K562 (cell line): ENCODE measurements at regions not wholly inside any gene's neighbourhood (a gene's known extent, or its start where the extent isn't known, plus 50 kb on each side); places are given as distances from the start of the nearest gene placed in this dataset.

Experiments used
- ATAC-seq: fragments of 200-7000 bp; cut with Tn5 transposase; 3 replicates; pipeline ENCODE4 v1.9.1; 2020; ENCODE audit warnings: moderate library complexity
- BruUV-seq: library from RNA; stranded (reverse); fragments of 400-500 nt; replicated peaks from 2 replicates; lab custom pipeline; 2021; lab: Mats Ljungman, UMichigan
- CTCF ChIA-PET: fragments of 300-600 bp; formaldehyde crosslinking; extraction: SDS; loops from one replicate; lab custom pipeline; 2021; ENCODE audit warnings: low intra/inter-chr PET ratio; lab: Yijun Ruan, JAX
- POLR2A ChIA-PET: fragments of 300-600, 350-650 bp; sonication (Branson Sonifier 250); formaldehyde crosslinking; extraction: SDS; loops from one replicate; lab custom pipeline; 2021; ENCODE audit warnings: antibody characterized with exemption, inconsistent platforms; lab: Yijun Ruan, JAX
- DNase-seq, 4 experiments: peaks; one replicate each; pipeline versions ENCODE4 v3.0.0 to v3.0.0-alpha.2; 2011 to 2018; ENCODE audit warnings: low spot score in 3 of 4, mixed read lengths in 3 of 4; ENCODE audit errors: extremely low read depth in 1 of 4
- FAIRE-seq: peaks from 2 replicates; lab custom pipeline; 2011; peaks lifted over from hg19 to GRCh38; lab: Jason Lieb, UNC
- H2AFZ ChIP-seq: 2 replicates; pipeline ENCODE4 v1.6.0; 2011; ENCODE audit warnings: low read depth, low read length, control low read depth, inconsistent platforms
- H3K27ac ChIP-seq: fragments of 200-600 bp; 3 replicates; pipeline ENCODE4 v1.8.0; 2011; ENCODE audit warnings: low read depth, mild to moderate bottlenecking, control low read depth, inconsistent platforms, low read length, moderate library complexity, mixed read lengths; ENCODE audit errors: extremely low read depth
- H3K27me3 ChIP-seq, 2 experiments: fragments of 300-600 bp in 1 of 2; 2 replicates in 1 of 2; 3 replicates in 1 of 2; pipeline versions ENCODE4 v1.6.0 to v1.8.0; 2011; ENCODE audit warnings: inconsistent platforms in 2 of 2, low read length in 2 of 2, mild to moderate bottlenecking in 1 of 2, mixed read lengths in 1 of 2, moderate library complexity in 1 of 2; ENCODE audit not compliant: control insufficient read depth in 2 of 2, insufficient read depth in 2 of 2
- H3K36me3 ChIP-seq: fragments of 300-600 bp; 3 replicates; pipeline ENCODE4 v1.8.0; 2011; ENCODE audit warnings: mild to moderate bottlenecking, low read length, inconsistent platforms; ENCODE audit not compliant: control insufficient read depth, insufficient read depth
- H3K4me1 ChIP-seq, 2 experiments: fragments of 200-600 bp in 1 of 2; replicated peaks in 1 of 2; 2 replicates in 1 of 2; 3 replicates in 1 of 2; pipeline versions ENCODE4 v1.5.1 to v1.8.0; 2011; ENCODE audit warnings: inconsistent platforms in 2 of 2, low read length in 2 of 2, mild to moderate bottlenecking in 1 of 2, mixed read lengths in 1 of 2, moderate library complexity in 1 of 2; ENCODE audit not compliant: control insufficient read depth in 2 of 2, insufficient read depth in 2 of 2
- H3K4me2 ChIP-seq: 2 replicates; pipeline ENCODE4 v1.6.1; 2011; ENCODE audit warnings: low read length, control low read depth, inconsistent platforms, mixed read lengths; ENCODE audit not compliant: insufficient read depth
- H3K4me3 ChIP-seq: fragments of 200-600 bp; sonication (generic), shearing (Covaris generic); 2 replicates; pipeline ENCODE4 v1.5.1; 2016; ENCODE audit warnings: control low read depth, inconsistent platforms
- H3K79me2 ChIP-seq: fragments of 200-600 bp; 3 replicates; pipeline ENCODE4 v1.8.0; 2011; ENCODE audit warnings: low read length, inconsistent platforms; ENCODE audit not compliant: control insufficient read depth, insufficient read depth
- H3K9ac ChIP-seq, 2 experiments: 2 replicates each; pipeline versions ENCODE4 v1.6.0 to v1.6.1; 2011; ENCODE audit warnings: low read depth in 2 of 2, low read length in 2 of 2, control low read depth in 1 of 2, inconsistent platforms in 1 of 2, mild to moderate bottlenecking in 1 of 2, mixed read lengths in 1 of 2; ENCODE audit not compliant: insufficient read depth in 1 of 2
- H3K9me1 ChIP-seq: one replicate; pipeline ENCODE4 v1.6.0; 2011; ENCODE audit warnings: inconsistent platforms, mild to moderate bottlenecking, low read length, moderate library complexity; ENCODE audit not compliant: control insufficient read depth, insufficient read depth
- H3K9me3 ChIP-seq: replicated peaks from 2 replicates; pipeline ENCODE4 v1.5.1; 2011; ENCODE audit warnings: low read depth, low read length, inconsistent platforms; ENCODE audit not compliant: control insufficient read depth, insufficient read depth
- H4K20me1 ChIP-seq: replicated peaks from 2 replicates; pipeline ENCODE4 v1.6.1; 2011; ENCODE audit warnings: low read length, inconsistent platforms, mixed read lengths; ENCODE audit not compliant: control insufficient read depth, insufficient read depth
- EGR1 ChIP-seq: fragments of 450-650 bp; conservative IDR thresholded peaks from 2 replicates; pipeline ENCODE4 v1.6.1; 2017; ENCODE audit warnings: mild to moderate bottlenecking
- GTF2E2 ChIP-seq: fragments of 200-800 bp; sonication (Bioruptor generic); IDR thresholded peaks from 2 replicates; pipeline ENCODE4 v1.6.1; 2016; ENCODE audit warnings: missing genetic modification characterization, missing compliant biosample characterization
- MAX ChIP-seq: sonication (generic); formaldehyde crosslinking; IDR thresholded peaks from 2 replicates; pipeline ENCODE4 v1.9.0; 2022; ENCODE audit warnings: mild to moderate bottlenecking, missing genetic modification reagents
- RHOXF2B ChIP-seq: fragments of 250-450 bp; sonication (Bioruptor Pico); conservative IDR thresholded peaks from 2 replicates; pipeline ENCODE4 v1.5.1; 2021
- SAP30 ChIP-seq: fragments of 200-600 bp; sonication (generic); IDR thresholded peaks from 2 replicates; pipeline ENCODE4 v1.6.1; 2012; ENCODE audit warnings: borderline replicate concordance, low read depth, mild to moderate bottlenecking, moderate library complexity, low read length, control low read depth, inconsistent platforms; ENCODE audit not compliant: insufficient read depth, poor library complexity, severe bottlenecking
- SNRNP70 ChIP-seq: fragments of 200-400 bp; formaldehyde crosslinking; optimal IDR thresholded peaks from 2 replicates; pipeline ENCODE3; 2017; ENCODE audit warnings: low read depth, low read length
- TFE3 ChIP-seq: fragments of 450-650 bp; formaldehyde crosslinking; IDR thresholded peaks from 2 replicates; pipeline ENCODE4 v1.4.0; 2020; ENCODE audit warnings: mild to moderate bottlenecking, mixed read lengths
- ZBTB7A ChIP-seq: IDR thresholded peaks from 2 replicates; pipeline ENCODE4 v1.6.1; 2011; ENCODE audit warnings: low read depth, mild to moderate bottlenecking, low read length, moderate library complexity, borderline replicate concordance; ENCODE audit not compliant: control insufficient read depth
- ZFP91 ChIP-seq: sonication (generic); formaldehyde crosslinking; IDR thresholded peaks from 2 replicates; pipeline ENCODE4 v1.8.0; 2022; ENCODE audit warnings: mild to moderate bottlenecking, missing genetic modification reagents
- ZNF316 ChIP-seq: fragments of 450-650 bp; IDR thresholded peaks from 2 replicates; pipeline ENCODE4 v1.6.1; 2016
- ZNF398 ChIP-seq: fragments of 250-450 bp; sonication (Bioruptor Pico); IDR thresholded peaks from 2 replicates; pipeline ENCODE4 v1.8.0; 2021; ENCODE audit warnings: moderate library complexity, mild to moderate bottlenecking, inconsistent platforms
- ZNF431 ChIP-seq: sonication (generic); formaldehyde crosslinking; IDR thresholded peaks from 2 replicates; pipeline ENCODE4 v1.8.0; 2022; ENCODE audit warnings: mild to moderate bottlenecking, missing genetic modification reagents
- ZNF444 ChIP-seq: fragments of 250-450 bp; sonication (Bioruptor Pico); IDR thresholded peaks from 2 replicates; pipeline ENCODE4 v1.4.0; 2020; ENCODE audit warnings: mild to moderate bottlenecking, moderate library complexity
- ZNF764 ChIP-seq: fragments of 250-450 bp; sonication (Bioruptor Pico); IDR thresholded peaks from 2 replicates; pipeline ENCODE4 v1.4.0; 2020; ENCODE audit warnings: low read depth, mild to moderate bottlenecking, moderate library complexity
- WGBS: fragments of 100-300 bp; shearing (Covaris generic); methylation state at CpG from one replicate; pipeline ENCODE4 v1.1.6; 2016; ENCODE audit warnings: low coverage, mixed read lengths; ENCODE audit not compliant: insufficient coverage; ENCODE audit errors: missing lambda C conversion rate; 5-methylcytosine and 5-hydroxymethylcytosine counted together
- in situ Hi-C: fragments of 300-500 bp; cut with MboI; formaldehyde crosslinking; loops from 4 replicates; pipeline ENCODE4 v1.15.0; 2018; ENCODE audit warnings: inconsistent platforms, mixed read lengths
- intact Hi-C: fragments of 100-400 bp; cut with micrococcal nuclease; formaldehyde crosslinking; loops from 2 replicates; pipeline ENCODE4 v1.14.2; 2022
- TF ChIP-seq, protein P1 (sequence below): sonication (generic); formaldehyde crosslinking; IDR thresholded peaks from 2 replicates; pipeline ENCODE4 v1.8.1; 2023; ENCODE audit warnings: mild to moderate bottlenecking, missing genetic modification reagents

DNA sequence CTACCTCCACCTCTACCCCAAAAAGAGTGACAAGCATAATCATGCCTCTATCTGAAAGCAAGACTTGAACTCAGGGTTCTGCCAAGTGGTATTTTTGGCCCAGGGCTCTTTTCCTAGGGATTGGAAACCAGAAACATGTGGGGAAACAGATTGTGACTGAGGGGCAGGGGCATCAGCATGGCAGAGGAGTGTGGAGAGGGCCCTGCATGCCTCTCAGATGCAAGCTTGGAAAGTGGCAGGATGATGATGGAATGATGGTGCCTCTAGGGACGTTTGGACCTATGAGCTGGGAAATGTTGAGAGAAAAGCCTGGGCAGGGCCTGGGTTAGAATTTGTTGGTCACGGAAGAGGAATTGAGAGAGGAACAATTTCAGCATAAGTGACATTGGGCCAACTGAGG is 78.4 kb upstream of the LEP start:
- FAIRE-seq: no peak
- ChIA-PET CTCF (no interaction called here), POLR2A (interaction anchor here (0.6 kb wide), 1 partner anchor 653 kb away, joined by 3 read pairs; no protein-coding TSS in a partner anchor)
- peaks cover 3% of the 10 kb centered on the region; the same call in 1 of the 2 replicates for H4K20me1 ChIP-seq
- no peaks in the 10 kb centered on the region for H3K79me2 ChIP-seq
- H3K4me3 ChIP-seq: no peak overlapping the region
- no peaks in the 10 kb centered on the region for H3K9me3 ChIP-seq
- H3K27ac ChIP-seq: no peak overlapping the region
- H3K36me3 ChIP-seq: no peaks in the 10 kb centered on the region
- H3K4me2 ChIP-seq: no peak overlapping the region
- WGBS: 0% methylated on average over 2 of the region's 2 CpGs
- H3K9ac ChIP-seq: no peak overlapping the region
- intact Hi-C loops (no loop called here), in situ Hi-C loops (no loop called here)
- H3K4me1 ChIP-seq: peaks cover 0 to 14% of the 10 kb centered on the region in 2 experiments; a peak in 2 of 5 replicates
- no peak overlapping the region for H2AFZ ChIP-seq
- no peak for DNase-seq
- no peaks in the 10 kb centered on the region for H3K9me1 ChIP-seq
- no peak for ATAC-seq
- peaks cover 49 to 72% of the 10 kb centered on the region in 2 experiments; a peak in 4 of 5 replicates for H3K27me3 ChIP-seq
- BruUV-seq: no TSS peak
- TF ChIP-seq ZNF398 (no peak), SNRNP70 (no peak), TFE3 (CRISPR knock-in tag) (no peak), GTF2E2 (tag) (no peak), ZNF431 (CRISPR knock-in tag) (no peak), ZNF444 (CRISPR knock-in tag) (no peak), SAP30 (no peak), MAX (CRISPR knock-in tag) (no peak), ZBTB7A (no peak), ZFP91 (CRISPR knock-in tag) (no peak), ZNF764 (CRISPR knock-in tag) (no peak), RHOXF2B (CRISPR knock-in tag) (no peak), ZNF316 (no peak), EGR1 (no peak)
- TF ChIP-seq, protein P1, sequence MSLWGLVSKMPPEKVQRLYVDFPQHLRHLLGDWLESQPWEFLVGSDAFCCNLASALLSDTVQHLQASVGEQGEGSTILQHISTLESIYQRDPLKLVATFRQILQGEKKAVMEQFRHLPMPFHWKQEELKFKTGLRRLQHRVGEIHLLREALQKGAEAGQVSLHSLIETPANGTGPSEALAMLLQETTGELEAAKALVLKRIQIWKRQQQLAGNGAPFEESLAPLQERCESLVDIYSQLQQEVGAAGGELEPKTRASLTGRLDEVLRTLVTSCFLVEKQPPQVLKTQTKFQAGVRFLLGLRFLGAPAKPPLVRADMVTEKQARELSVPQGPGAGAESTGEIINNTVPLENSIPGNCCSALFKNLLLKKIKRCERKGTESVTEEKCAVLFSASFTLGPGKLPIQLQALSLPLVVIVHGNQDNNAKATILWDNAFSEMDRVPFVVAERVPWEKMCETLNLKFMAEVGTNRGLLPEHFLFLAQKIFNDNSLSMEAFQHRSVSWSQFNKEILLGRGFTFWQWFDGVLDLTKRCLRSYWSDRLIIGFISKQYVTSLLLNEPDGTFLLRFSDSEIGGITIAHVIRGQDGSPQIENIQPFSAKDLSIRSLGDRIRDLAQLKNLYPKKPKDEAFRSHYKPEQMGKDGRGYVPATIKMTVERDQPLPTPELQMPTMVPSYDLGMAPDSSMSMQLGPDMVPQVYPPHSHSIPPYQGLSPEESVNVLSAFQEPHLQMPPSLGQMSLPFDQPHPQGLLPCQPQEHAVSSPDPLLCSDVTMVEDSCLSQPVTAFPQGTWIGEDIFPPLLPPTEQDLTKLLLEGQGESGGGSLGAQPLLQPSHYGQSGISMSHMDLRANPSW (CRISPR knock-in tag): no peak
